ENCODE measurements at regions not wholly inside any gene's neighbourhood (a gene's known extent, or its start where the extent isn't known, plus 50 kb on each side); places are given as distances from the start of the nearest gene placed in this dataset.

- POLR2A ChIA-PET, result no interaction called here
- no peak overlapping the region for H3K27ac ChIP-seq (ENCODE audit: extremely low read depth, low read depth, low read length)
- H3K4me3 ChIP-seq, result no peak overlapping the region
- no peaks in the 10 kb centered on the region for H3K9me1 ChIP-seq (ENCODE audit: control insufficient read depth, insufficient read depth, low read length)
- FAIRE-seq (no peak), ATAC-seq (no peak), DNase-seq (ENCODE audit: extremely low read depth in 1 of 4, low spot score in 3 of 4) (no peak)
- no peak overlapping the region for H2AFZ ChIP-seq (ENCODE audit: low read depth, low read length)
- no peak overlapping the region for H3K4me2 ChIP-seq (ENCODE audit: insufficient read depth, low read length)
- no peaks in the 10 kb centered on the region for H3K36me3 ChIP-seq (ENCODE audit: control insufficient read depth, insufficient read depth, low read length)
- H3K9ac ChIP-seq (ENCODE audit: insufficient read depth in 1 of 2, low read depth in 2 of 2, low read length in 2 of 2), result no peak overlapping the region
- H3K79me2 ChIP-seq (ENCODE audit: control insufficient read depth, insufficient read depth, low read length), result no peaks in the 10 kb centered on the region
- H3K4me1 ChIP-seq (replicated peaks in 1 of 2; ENCODE audit: control insufficient read depth in 2 of 2, insufficient read depth in 2 of 2, low read length in 2 of 2), result no peaks in the 10 kb centered on the region
- no peaks in the 10 kb centered on the region for H4K20me1 ChIP-seq (replicated peaks; ENCODE audit: control insufficient read depth, insufficient read depth, low read length)
- WGBS (ENCODE audit: insufficient coverage, low coverage, missing lambda C conversion rate), result 0% methylated on average over 4 of the region's 4 CpGs
- H3K9me3 ChIP-seq (replicated peaks; ENCODE audit: control insufficient read depth, insufficient read depth, low read depth, low read length), result no peaks in the 10 kb centered on the region; the same call in 1 of the 2 replicates
- no TSS peak for BruUV-seq (replicated peaks)
- CTCF ChIA-PET (ENCODE audit: low intra/inter-chr PET ratio), result no interaction called here
- TF ChIP-seq ZC3H4 (CRISPR knock-in tag; IDR thresholded peaks at IDR 0.05; ENCODE audit: borderline replicate concordance) (no peak), EWSR1 (IDR thresholded peaks at IDR 0.05; ENCODE audit: borderline replicate concordance, low read depth, partially characterized antibody) (no peak), PCBP2 (IDR thresholded peaks at IDR 0.05; ENCODE audit: low read depth, low read length, poor library complexity, severe bottlenecking) (no peak), ZNF280B (CRISPR knock-in tag; IDR thresholded peaks at IDR 0.05) (no peak), ZNF57 (CRISPR knock-in tag; IDR thresholded peaks at IDR 0.05) (no peak), TFAP4 (CRISPR knock-in tag; IDR thresholded peaks at IDR 0.05; ENCODE audit: borderline replicate concordance) (no peak), MEF2A (IDR thresholded peaks at IDR 0.05; ENCODE audit: control insufficient read depth, low read depth, low read length) (no peak), RAD21 (CRISPR knock-in tag; conservative IDR thresholded peaks at IDR 0.05 in 1 of 2, IDR thresholded peaks at IDR 0.05 in 1 of 2) (no peak), PRDM10 (IDR thresholded peaks at IDR 0.05; ENCODE audit: partially characterized antibody) (no peak), SMAD1 (IDR thresholded peaks at IDR 0.05; ENCODE audit: low read depth, low read length, partially characterized antibody) (no peak)
- H3K27me3 ChIP-seq (ENCODE audit: control insufficient read depth in 2 of 2, insufficient read depth in 2 of 2, low read length in 2 of 2), result no peaks in the 10 kb centered on the region; a peak in 1 of 5 replicates
- intact Hi-C loops (cut with micrococcal nuclease), result no loop called here
- in situ Hi-C loops (cut with MboI), result no loop called here
Measured at GRCh38 chr14:95811813-95812212, 64.8 kb upstream of the TUNAR start.

Measured in K562 (cell line).